Activated CD8-positive, alpha-beta T cell treated with anti-CD3 and anti-CD28 coated beads, Interleukin-2, amount 10 ng/mL, durations not matched to agents 7 days and 5 days (primary cell): ENCODE measurements at regions not wholly inside any gene's neighbourhood (a gene's known extent, or its start where the extent isn't known, plus 50 kb on each side); places are given as distances from the start of the nearest gene placed in this dataset.
"Not testable (repeated sequence)": the region's sequence is repeated elsewhere in the genome, so short reads cannot be mapped to it uniquely, and the experiment has no call there.

Source experiments
- ATAC-seq: fragments of 150-1000 bp; cut with Tn5 transposase; one replicate; pipeline ENCODE4 v1.10.0; 2021; ENCODE audit warnings: moderate library complexity
- CTCF ChIA-PET: fragments of 350-600 bp; sonication (Branson Sonifier 250); formaldehyde crosslinking; loops from one replicate; lab custom pipeline; 2021; ENCODE audit warnings: antibody characterized with exemption; lab: Charles Lee
- POLR2A ChIA-PET: fragments of 350-600 bp; sonication (Branson Sonifier 250); formaldehyde crosslinking; loops from one replicate; lab custom pipeline; 2021; ENCODE audit warnings: antibody characterized with exemption; lab: Charles Lee
- DNase-seq: peaks from one replicate; pipeline ENCODE4 v3.0.0-alpha.2; 2020
- H3K27ac Mint-ChIP-seq: one replicate; pipeline ENCODE4 v1.8.0; 2021; ENCODE audit warnings: mild to moderate bottlenecking, mixed read lengths
- H3K27me3 Mint-ChIP-seq: one replicate; pipeline ENCODE4 v1.8.0; 2021; ENCODE audit warnings: low read depth, mixed read lengths
- H3K36me3 Mint-ChIP-seq: one replicate; pipeline ENCODE4 v1.8.0; 2021; ENCODE audit warnings: low read depth, mixed read lengths
- H3K4me1 Mint-ChIP-seq: one replicate; pipeline ENCODE4 v1.8.0; 2021; ENCODE audit warnings: low read depth, mixed read lengths
- H3K4me3 Mint-ChIP-seq: one replicate; pipeline ENCODE4 v1.8.0; 2021; ENCODE audit warnings: mild to moderate bottlenecking, mixed read lengths
- H3K9me3 Mint-ChIP-seq: one replicate; pipeline ENCODE4 v1.8.0; 2022; ENCODE audit warnings: mixed read lengths; ENCODE audit not compliant: insufficient read depth

GRCh38 chr4:123520325-123520724 lies 123.7 kb downstream of the SPRY1 start:
- no peak overlapping the region for H3K4me3 Mint-ChIP-seq
- CTCF ChIA-PET: no interaction called here
- no peaks in the 10 kb centered on the region for H3K36me3 Mint-ChIP-seq
- DNase-seq (no peak), ATAC-seq (no peak)
- H3K4me1 Mint-ChIP-seq: no peaks in the 10 kb centered on the region
- H3K27ac Mint-ChIP-seq: no peak overlapping the region
- POLR2A ChIA-PET: no interaction called here
- H3K27me3 Mint-ChIP-seq: peaks cover 3% of the 10 kb centered on the region
- H3K9me3 Mint-ChIP-seq: no peaks in the 10 kb centered on the region

- ChIA-PET POLR2A (no interaction called here), CTCF (interaction anchor here (0.7 to 1.8 kb wide), 4 partner anchors 43 to 124 kb away, joined by 3 to 7 read pairs (median 3); no protein-coding TSS in a partner anchor)
- no peaks in the 10 kb centered on the region for H3K9me3 Mint-ChIP-seq
- H3K4me1 Mint-ChIP-seq: peaks cover 10% of the 10 kb centered on the region
- DNase-seq: no peak
- ATAC-seq: no peak
- H3K27ac Mint-ChIP-seq: no peak overlapping the region
- peaks cover 3% of the 10 kb centered on the region for H3K27me3 Mint-ChIP-seq
- H3K36me3 Mint-ChIP-seq: no peaks in the 10 kb centered on the region
- no peak overlapping the region for H3K4me3 Mint-ChIP-seq
These were observed 125.5 kb downstream of the SPRY1 start for GRCh38 chr4:123522081-123522480.

- no peak for DNase-seq
- no peak overlapping the region for H3K27ac Mint-ChIP-seq
- CTCF ChIA-PET: interaction anchor here (0.7 to 1.8 kb wide), 2 partner anchors 42 to 123 kb away, joined by 3 to 7 read pairs; no protein-coding TSS in a partner anchor
- POLR2A ChIA-PET: no interaction called here
- no peaks in the 10 kb centered on the region for H3K9me3 Mint-ChIP-seq
- ATAC-seq: no peak
- peaks cover 10% of the 10 kb centered on the region for H3K4me1 Mint-ChIP-seq
- H3K4me3 Mint-ChIP-seq: no peak overlapping the region
- H3K36me3 Mint-ChIP-seq: no peaks in the 10 kb centered on the region
- peaks cover 3% of the 10 kb centered on the region for H3K27me3 Mint-ChIP-seq
These were observed 126.1 kb downstream of the SPRY1 start for GRCh38 chr4:123522646-123523045.

GRCh38 chr4:123524958-123525628 lies 128.5 kb downstream of the SPRY1 start:
- no peak for DNase-seq
- no peak overlapping the region for H3K27ac Mint-ChIP-seq
- H3K4me1 Mint-ChIP-seq: peaks cover 15% of the 10 kb centered on the region
- H3K9me3 Mint-ChIP-seq: no peaks in the 10 kb centered on the region
- H3K27me3 Mint-ChIP-seq: peaks cover 3% of the 10 kb centered on the region
- ChIA-PET POLR2A (no interaction called here), CTCF (interaction anchor here (1.2 kb wide), 1 partner anchor 11 kb away, joined by 3 read pairs; no protein-coding TSS in a partner anchor)
- H3K36me3 Mint-ChIP-seq: no peaks in the 10 kb centered on the region
- no peak for ATAC-seq
- H3K4me3 Mint-ChIP-seq: no peak overlapping the region

GRCh38 chr4:123526511-123526910 lies 129.9 kb downstream of the SPRY1 start:
- peaks cover 15% of the 10 kb centered on the region for H3K4me1 Mint-ChIP-seq
- ChIA-PET POLR2A (no interaction called here), CTCF (no interaction called here)
- DNase-seq (no peak), ATAC-seq (no peak)
- H3K27me3 Mint-ChIP-seq: peaks cover 3% of the 10 kb centered on the region
- H3K4me3 Mint-ChIP-seq: no peak overlapping the region
- H3K36me3 Mint-ChIP-seq: no peaks in the 10 kb centered on the region
- H3K9me3 Mint-ChIP-seq: no peaks in the 10 kb centered on the region
- H3K27ac Mint-ChIP-seq: no peak overlapping the region

- Mint-ChIP-seq H3K4me1 (peaks cover 15% of the 10 kb centered on the region), H3K9me3 (peaks cover 3% of the 10 kb centered on the region), H3K27ac (no peak overlapping the region), H3K4me3 (no peak overlapping the region), H3K27me3 (no peaks in the 10 kb centered on the region), H3K36me3 (peaks cover 6% of the 10 kb centered on the region)
- ATAC-seq: no peak
- ChIA-PET CTCF (interaction anchor here (0.7 to 2.1 kb wide), 3 partner anchors 36 to 132 kb away, joined by 3 to 6 read pairs (median 3); no protein-coding TSS in a partner anchor), POLR2A (no interaction called here)
- no peak for DNase-seq
These were observed 132.1 kb downstream of the SPRY1 start for GRCh38 chr4:123528501-123529277.

GRCh38 chr4:123529278-123529568 lies 132.6 kb downstream of the SPRY1 start:
- H3K36me3 Mint-ChIP-seq: peaks cover 6% of the 10 kb centered on the region

GRCh38 chr4:123530357-123530756 lies 133.8 kb downstream of the SPRY1 start:
- no peak overlapping the region for H3K27ac Mint-ChIP-seq
- peaks cover 6% of the 10 kb centered on the region for H3K36me3 Mint-ChIP-seq
- DNase-seq (no peak), ATAC-seq (no peak)
- H3K4me3 Mint-ChIP-seq: no peak overlapping the region
- ChIA-PET CTCF (interaction anchor here (2.1 kb wide), 1 partner anchor 34 kb away, joined by 6 read pairs; no protein-coding TSS in a partner anchor), POLR2A (no interaction called here)
- H3K4me1 Mint-ChIP-seq: peaks cover 27% of the 10 kb centered on the region
- H3K9me3 Mint-ChIP-seq: peaks cover 10% of the 10 kb centered on the region
- H3K27me3 Mint-ChIP-seq: no peaks in the 10 kb centered on the region

More at GRCh38 chr4:123529278-123529568, 132.6 kb downstream of the SPRY1 start:
- Mint-ChIP-seq H3K27me3 (no peaks in the 10 kb centered on the region), H3K4me3 (no peak overlapping the region), H3K9me3 (peaks cover 7% of the 10 kb centered on the region), H3K27ac (no peak overlapping the region), H3K4me1 (peaks cover 18% of the 10 kb centered on the region)
- DNase-seq (no peak), ATAC-seq (no peak)
- CTCF ChIA-PET: interaction anchor here (0.7 to 2.1 kb wide), 3 partner anchors 35 to 132 kb away, joined by 3 to 6 read pairs (median 3); no protein-coding TSS in a partner anchor
- POLR2A ChIA-PET: no interaction called here

GRCh38 chr4:123535037-123535748 lies 138.6 kb downstream of the SPRY1 start:
- H3K4me1 Mint-ChIP-seq: peaks cover 28% of the 10 kb centered on the region
- H3K27me3 Mint-ChIP-seq: no peaks in the 10 kb centered on the region
- H3K27ac Mint-ChIP-seq: no peak overlapping the region
- H3K9me3 Mint-ChIP-seq: peaks cover 10% of the 10 kb centered on the region
- ChIA-PET POLR2A (interaction anchor here (0.8 kb wide), 1 partner anchor 137 kb away, joined by 4 read pairs; no protein-coding TSS in a partner anchor), CTCF (interaction anchor here (1.0 to 1.4 kb wide), 4 partner anchors 10 to 136 kb away, joined by 3 to 5 read pairs (median 3); no protein-coding TSS in a partner anchor)
- ATAC-seq: peak; percentile 50
- no peak for DNase-seq
- H3K4me3 Mint-ChIP-seq: no peak overlapping the region
- H3K36me3 Mint-ChIP-seq: peaks cover 8% of the 10 kb centered on the region

- peak; percentile 72 for ATAC-seq
These were observed 139.6 kb downstream of the SPRY1 start for GRCh38 chr4:123536225-123536624.

GRCh38 chr4:123537906-123538402 lies 141.4 kb downstream of the SPRY1 start:
- H3K27ac Mint-ChIP-seq, H3K27me3 Mint-ChIP-seq, H3K4me3 Mint-ChIP-seq, POLR2A ChIA-PET, ATAC-seq, DNase-seq, H3K36me3 Mint-ChIP-seq, H3K9me3 Mint-ChIP-seq: not testable (repeated sequence)
- CTCF ChIA-PET: interaction anchor here (0.9 kb wide), 1 partner anchor 26 kb away, joined by 4 read pairs; no protein-coding TSS in a partner anchor
- peaks cover 28% of the 10 kb centered on the region for H3K4me1 Mint-ChIP-seq

More at GRCh38 chr4:123536225-123536624, 139.6 kb downstream of the SPRY1 start:
- Mint-ChIP-seq H3K27me3 (no peaks in the 10 kb centered on the region), H3K4me1 (peaks cover 28% of the 10 kb centered on the region), H3K9me3 (peaks cover 10% of the 10 kb centered on the region), H3K36me3 (peaks cover 8% of the 10 kb centered on the region), H3K4me3 (peak overlapping the region; percentile 34), H3K27ac (peak overlapping the region; percentile 66)
- peak; percentile 26 for DNase-seq
- CTCF ChIA-PET: interaction anchor here (0.9 to 1.4 kb wide), 4 partner anchors 11 to 137 kb away, joined by 3 read pairs; no protein-coding TSS in a partner anchor
- POLR2A ChIA-PET: no interaction called here
